Endodermal cell (in vitro differentiated cells): ENCODE measurements at regions not wholly inside any gene's neighbourhood (a gene's known extent, or its start where the extent isn't known, plus 50 kb on each side); places are given as distances from the start of the nearest gene placed in this dataset.

Experiments
- DNase-seq: peaks from one replicate; pipeline ENCODE4 v3.0.0-alpha.2; 2017
- H3K27ac ChIP-seq: 2 replicates; pipeline ENCODE4 v1.5.1; 2013; ENCODE audit warnings: mild to moderate bottlenecking, low read depth, low read length, moderate library complexity
- H3K27me3 ChIP-seq: 2 replicates; pipeline ENCODE4 v1.6.1; 2013; ENCODE audit warnings: mild to moderate bottlenecking, low read length, moderate library complexity; ENCODE audit not compliant: insufficient read depth, control insufficient read depth, poor library complexity, severe bottlenecking
- H3K36me3 ChIP-seq: 2 replicates; pipeline ENCODE4 v1.7.0; 2013; ENCODE audit warnings: mild to moderate bottlenecking, low read length, moderate library complexity; ENCODE audit not compliant: control insufficient read depth, insufficient read depth
- H3K4me1 ChIP-seq: one replicate; pipeline ENCODE4 v1.7.0; 2013; ENCODE audit warnings: low read length; ENCODE audit not compliant: control insufficient read depth, insufficient read depth
- H3K4me3 ChIP-seq: 2 replicates; pipeline ENCODE4 v1.5.1; 2013; ENCODE audit warnings: mild to moderate bottlenecking, low read length, moderate library complexity
- H3K9ac ChIP-seq: 2 replicates; pipeline ENCODE4 v1.6.1; 2013; ENCODE audit warnings: mild to moderate bottlenecking, low read length, moderate library complexity; ENCODE audit not compliant: poor library complexity, severe bottlenecking; ENCODE audit errors: extremely low read depth
- H3K9me3 ChIP-seq: 2 replicates; pipeline ENCODE4 v1.6.1; 2013; ENCODE audit warnings: mild to moderate bottlenecking, low read length, moderate library complexity; ENCODE audit not compliant: control insufficient read depth
- H3K27ac Mint-ChIP-seq: 2 replicates; pipeline ENCODE4 v1.8.0; 2020; ENCODE audit warnings: mixed read lengths
- H3K27me3 Mint-ChIP-seq: 2 replicates; pipeline ENCODE4 v1.8.0; 2021; ENCODE audit warnings: mild to moderate bottlenecking, mixed read lengths; ENCODE audit not compliant: insufficient read depth
- H3K36me3 Mint-ChIP-seq: 2 replicates; pipeline ENCODE4 v1.8.0; 2020; ENCODE audit warnings: low read depth, mixed read lengths
- H3K4me1 Mint-ChIP-seq: 2 replicates; pipeline ENCODE4 v1.8.0; 2020; ENCODE audit warnings: mixed read lengths
- H3K4me3 Mint-ChIP-seq: 2 replicates; pipeline ENCODE4 v1.8.0; 2020; ENCODE audit warnings: mild to moderate bottlenecking, moderate library complexity, mixed read lengths
- H3K9me3 Mint-ChIP-seq: 2 replicates; pipeline ENCODE4 v1.8.0; 2020; ENCODE audit warnings: mild to moderate bottlenecking, mixed read lengths
- CTCF ChIP-seq: fragments of 200-600 bp; sonication (generic); conservative IDR thresholded peaks from 2 replicates; pipeline ENCODE4 v1.5.0; 2021; ENCODE audit warnings: antibody characterized with exemption, mild to moderate bottlenecking
- WGBS, 2 experiments: methylation state at CpG; one replicate each; pipeline versions ENCODE4 v1.1.5 to v1.1.7; 2013; ENCODE audit warnings: missing lambda C conversion rate in 2 of 2, mixed read lengths in 1 of 2; ENCODE audit not compliant: insufficient coverage in 1 of 2, insufficient read length in 1 of 2; 5-methylcytosine and 5-hydroxymethylcytosine counted together

- Histone ChIP-seq H3K36me3 (no peaks in the 10 kb centered on the region), H3K4me1 (no peaks in the 10 kb centered on the region), H3K9me3 (peaks cover 15% of the 10 kb centered on the region), H3K27me3 (no peaks in the 10 kb centered on the region), H3K27ac (no peak overlapping the region), H3K9ac (no peak overlapping the region), H3K4me3 (no peak overlapping the region)
- Mint-ChIP-seq H3K27ac (no peak overlapping the region), H3K9me3 (peaks cover 13% of the 10 kb centered on the region), H3K36me3 (peaks cover 16% of the 10 kb centered on the region), H3K4me1 (peaks cover 5% of the 10 kb centered on the region), H3K27me3 (no peaks in the 10 kb centered on the region), H3K4me3 (no peak overlapping the region)
- TF ChIP-seq CTCF, result no peak
- WGBS, 2 experiments, result 100% methylated on average over 1 of the region's 1 CpG; no CpG with 5 or more reads in 1 of the 2 experiments
- DNase-seq, result no peak
These were observed 154.8 kb downstream of the CYB561 start for GRCh38 chr17:63291258-63291657.

GRCh38 chr17:63292421-63292820 is 153.7 kb downstream of the CYB561 start:
- Mint-ChIP-seq H3K36me3 (peaks cover 15% of the 10 kb centered on the region), H3K4me1 (peaks cover 5% of the 10 kb centered on the region), H3K27ac (no peak overlapping the region), H3K27me3 (no peaks in the 10 kb centered on the region), H3K4me3 (no peak overlapping the region), H3K9me3 (peaks cover 17% of the 10 kb centered on the region)
- no peak overlapping the region for H3K27ac ChIP-seq
- TF ChIP-seq CTCF, result no peak
- H3K4me1 ChIP-seq, result no peaks in the 10 kb centered on the region
- no peak overlapping the region for H3K4me3 ChIP-seq
- H3K36me3 ChIP-seq, result no peaks in the 10 kb centered on the region
- H3K9ac ChIP-seq, result no peak overlapping the region
- peaks cover 17% of the 10 kb centered on the region for H3K9me3 ChIP-seq
- DNase-seq, result no peak
- no peaks in the 10 kb centered on the region for H3K27me3 ChIP-seq

- peaks cover 18% of the 10 kb centered on the region for H3K9me3 ChIP-seq
- DNase-seq, result no peak
- no peak overlapping the region for H3K4me3 ChIP-seq
- H3K4me3 Mint-ChIP-seq, result no peak overlapping the region
- peaks cover 11% of the 10 kb centered on the region for H3K36me3 Mint-ChIP-seq
- H3K27ac Mint-ChIP-seq, result no peak overlapping the region
- no peaks in the 10 kb centered on the region for H3K36me3 ChIP-seq
- H3K27me3 Mint-ChIP-seq, result no peaks in the 10 kb centered on the region
- H3K4me1 Mint-ChIP-seq, result peaks cover 5% of the 10 kb centered on the region
- H3K9ac ChIP-seq, result no peak overlapping the region
- no peak for TF ChIP-seq CTCF
- H3K27ac ChIP-seq, result no peak overlapping the region
- peaks cover 21% of the 10 kb centered on the region for H3K9me3 Mint-ChIP-seq
- no peaks in the 10 kb centered on the region for H3K4me1 ChIP-seq
- no peaks in the 10 kb centered on the region for H3K27me3 ChIP-seq
- WGBS, 2 experiments, result 83 to 93% methylated on average over 1 to 4 of the region's 4 CpGs
These were observed 152.6 kb downstream of the CYB561 start for GRCh38 chr17:63293323-63294075.
